SK-N-SH (cell line): ENCODE measurements at regions not wholly inside any gene's neighbourhood (a gene's known extent, or its start where the extent isn't known, plus 50 kb on each side); places are given as distances from the start of the nearest gene placed in this dataset.
A peak's percentile ranks its signal among the peaks of the same experiment; 100 is the strongest.

ENCODE experiments used
- CTCF ChIA-PET: fragments of 300-600, 350-600 bp; formaldehyde crosslinking; extraction: SDS; loops from one replicate; lab custom pipeline; 2021; lab: Yijun Ruan, JAX
- POLR2A ChIA-PET: fragments of 350-600 bp; sonication (Branson Sonifier 250); formaldehyde crosslinking; extraction: SDS; loops from one replicate; lab custom pipeline; 2020; ENCODE audit warnings: antibody characterized with exemption, inconsistent platforms; lab: Yijun Ruan, JAX
- DNase-seq: peaks from one replicate; pipeline ENCODE4 v3.0.0; 2012
- H2AFZ ChIP-seq: fragments of 200-600 bp; sonication (generic); 2 replicates; pipeline ENCODE4 v1.8.1; 2016; ENCODE audit warnings: antibody characterized with exemption, mild to moderate bottlenecking, low read depth
- H3F3A ChIP-seq: fragments of 200-600 bp; sonication (generic); replicated peaks from 2 replicates; pipeline ENCODE3; 2016; ENCODE audit warnings: antibody characterized with exemption, mild to moderate bottlenecking; ENCODE audit not compliant: insufficient read depth
- H3K27ac ChIP-seq, 2 experiments: fragments of 200-500 bp in 1 of 2; fragments of 200-600 bp in 1 of 2; sonication (Bioruptor generic) in 1 of 2; sonication (generic), shearing (Covaris generic) in 1 of 2; 2 replicates each; pipeline versions ENCODE4 v1.5.1 to v1.6.1; 2014 to 2016; ENCODE audit warnings: low read depth in 2 of 2, inconsistent platforms in 1 of 2, low read length in 1 of 2, mild to moderate bottlenecking in 1 of 2, mixed read lengths in 1 of 2
- H3K27me3 ChIP-seq: fragments of 200-600 bp; sonication (generic), shearing (Covaris generic); 2 replicates; pipeline ENCODE4 v1.6.1; 2016; ENCODE audit warnings: mixed run types; ENCODE audit not compliant: insufficient read depth
- H3K36me3 ChIP-seq, 2 experiments: fragments of 200-500 bp in 1 of 2; fragments of 200-600 bp in 1 of 2; sonication (Bioruptor generic) in 1 of 2; sonication (generic) in 1 of 2; replicated peaks in 1 of 2; 2 replicates each; pipeline versions ENCODE3 to v1.5.1; 2014 to 2016; ENCODE audit warnings: low read length in 1 of 2, mild to moderate bottlenecking in 1 of 2; ENCODE audit not compliant: insufficient read depth in 2 of 2, control insufficient read depth in 1 of 2
- H3K4me1 ChIP-seq, 2 experiments: fragments of 200-500 bp in 1 of 2; fragments of 200-600 bp in 1 of 2; sonication (Bioruptor generic) in 1 of 2; sonication (generic), shearing (Covaris generic) in 1 of 2; 2 replicates each; pipeline versions ENCODE4 v1.5.1 to v1.6.1; 2014 to 2016; ENCODE audit warnings: low read depth in 1 of 2, low read length in 1 of 2, mixed run types in 1 of 2; ENCODE audit not compliant: insufficient read depth in 2 of 2, control insufficient read depth in 1 of 2
- H3K4me2 ChIP-seq: fragments of 200-600 bp; sonication (generic), shearing (Covaris generic); 2 replicates; pipeline ENCODE4 v1.6.1; 2017; ENCODE audit warnings: mixed run types
- H3K4me3 ChIP-seq, 2 experiments: fragments of 200-500 bp in 1 of 2; fragments of 200-600 bp in 1 of 2; sonication (Bioruptor generic) in 1 of 2; sonication (generic), shearing (Covaris generic) in 1 of 2; 2 replicates each; pipeline versions ENCODE4 v1.5.1 to v1.8.1; 2014 to 2016; ENCODE audit warnings: low read depth in 2 of 2, inconsistent platforms in 1 of 2, low read length in 1 of 2, mild to moderate bottlenecking in 1 of 2, mixed read lengths in 1 of 2, moderate library complexity in 1 of 2
- H3K79me2 ChIP-seq: fragments of 200-600 bp; sonication (generic); 2 replicates; pipeline ENCODE4 v1.8.1; 2017; ENCODE audit warnings: mild to moderate bottlenecking; ENCODE audit not compliant: insufficient read depth
- H3K9ac ChIP-seq: fragments of 200-600 bp; sonication (generic); 2 replicates; pipeline ENCODE4 v1.6.1; 2017; ENCODE audit warnings: mixed run types
- H3K9me2 ChIP-seq: fragments of 200-600 bp; sonication (generic); 2 replicates; pipeline ENCODE4 v1.6.1; 2017; ENCODE audit warnings: mixed run types
- H3K9me3 ChIP-seq: fragments of 200-600 bp; sonication (generic); 2 replicates; pipeline ENCODE4 v1.6.1; 2017; ENCODE audit warnings: mixed run types, mild to moderate bottlenecking, moderate library complexity
- H4K20me1 ChIP-seq: fragments of 200-600 bp; sonication (generic); 2 replicates; pipeline ENCODE4 v1.6.1; 2017; ENCODE audit warnings: mild to moderate bottlenecking, mixed run types; ENCODE audit not compliant: insufficient read depth
- ELF1 ChIP-seq: IDR thresholded peaks from 2 replicates; pipeline ENCODE4 v1.4.0; 2012
- EZH2phosphoT487 ChIP-seq: fragments of 200-600 bp; sonication (generic); IDR thresholded peaks from 2 replicates; pipeline ENCODE4 v1.6.1; 2017; ENCODE audit warnings: low read depth, mixed run types, mild to moderate bottlenecking, antibody characterized with exemption, moderate library complexity, borderline replicate concordance
- GABPA ChIP-seq: IDR thresholded peaks from 2 replicates; pipeline ENCODE4 v1.4.0; 2012; ENCODE audit warnings: low read depth, mild to moderate bottlenecking
- MXI1 ChIP-seq: IDR thresholded peaks from 2 replicates; pipeline ENCODE4 v1.6.1; 2012; ENCODE audit warnings: mild to moderate bottlenecking, low read depth, low read length, improper control_type of control experiment
- NFIC ChIP-seq: IDR thresholded peaks from 2 replicates; pipeline ENCODE4 v1.4.0; 2012; ENCODE audit warnings: borderline replicate concordance
- POLR2AphosphoS5 ChIP-seq: IDR thresholded peaks from 2 replicates; pipeline ENCODE4 v1.6.1; 2012; ENCODE audit warnings: low read depth, low read length
- RXRA ChIP-seq: IDR thresholded peaks from 2 replicates; pipeline ENCODE4 v1.4.0; 2012; ENCODE audit warnings: low read depth, mild to moderate bottlenecking, borderline replicate concordance
- SIN3A ChIP-seq: IDR thresholded peaks from 2 replicates; pipeline ENCODE4 v1.6.1; 2012; ENCODE audit warnings: low read depth, mild to moderate bottlenecking, low read length, moderate library complexity, borderline replicate concordance
- YY1 ChIP-seq: IDR thresholded peaks from 2 replicates; pipeline ENCODE4 v1.4.0; 2012; ENCODE audit warnings: low read depth, mild to moderate bottlenecking
- WGBS: methylation state at CpG from one replicate; pipeline ENCODE4 v1.1.6; 2017; ENCODE audit warnings: low lambda C conversion rate; 5-methylcytosine and 5-hydroxymethylcytosine counted together
- TF ChIP-seq, protein P1 (sequence below): IDR thresholded peaks from 2 replicates; pipeline ENCODE4 v1.6.1; 2012; ENCODE audit warnings: mild to moderate bottlenecking, low read depth, low read length, moderate library complexity
- TF ChIP-seq, protein P2 (sequence below): fragments of 150-350 bp; IDR thresholded peaks from 2 replicates; pipeline ENCODE4 v1.6.1; 2016; ENCODE audit warnings: mild to moderate bottlenecking, low read depth, low read length

DNA sequence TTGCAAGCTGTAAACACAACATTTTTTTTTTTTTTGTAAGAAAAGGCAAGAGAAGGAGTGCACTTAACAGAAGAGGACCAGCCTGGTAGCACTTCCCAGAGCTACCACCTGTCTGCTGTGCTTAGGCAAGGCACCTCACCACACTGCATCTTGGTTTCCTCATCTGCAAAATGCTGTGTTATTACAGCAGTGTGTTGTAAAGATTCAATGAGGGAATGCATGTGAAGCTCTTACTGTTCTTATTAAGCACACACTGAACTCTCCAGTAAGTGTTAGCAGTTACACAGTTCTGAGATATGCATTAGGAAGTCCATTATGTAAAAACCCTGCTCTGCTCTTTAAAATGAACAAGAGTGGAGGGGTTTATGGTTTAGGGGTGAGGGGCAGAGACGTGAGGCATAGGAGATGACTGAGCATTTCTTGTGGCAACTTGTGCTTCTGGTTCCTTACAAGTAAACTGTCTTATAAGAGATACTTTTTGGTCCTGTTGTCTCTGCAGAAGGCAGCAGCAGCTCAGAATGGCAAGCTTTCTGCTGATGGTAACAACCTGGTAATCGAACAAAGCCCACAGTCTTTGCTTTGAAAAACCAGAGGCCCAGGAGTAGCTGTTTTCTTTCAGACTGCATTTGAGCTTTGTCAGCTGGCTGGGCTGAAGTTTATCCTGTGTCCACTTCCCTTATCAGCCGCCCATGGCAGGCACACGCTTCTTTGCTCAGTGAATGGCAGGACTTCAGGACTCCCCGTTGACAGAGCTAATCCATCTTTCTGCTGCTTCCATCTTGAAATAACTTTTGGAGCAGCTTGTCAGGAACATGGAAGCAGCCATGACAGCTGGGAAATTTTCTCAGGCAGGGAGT lies 98.8 kb upstream of the BMPER start:
- TF ChIP-seq, protein P1, sequence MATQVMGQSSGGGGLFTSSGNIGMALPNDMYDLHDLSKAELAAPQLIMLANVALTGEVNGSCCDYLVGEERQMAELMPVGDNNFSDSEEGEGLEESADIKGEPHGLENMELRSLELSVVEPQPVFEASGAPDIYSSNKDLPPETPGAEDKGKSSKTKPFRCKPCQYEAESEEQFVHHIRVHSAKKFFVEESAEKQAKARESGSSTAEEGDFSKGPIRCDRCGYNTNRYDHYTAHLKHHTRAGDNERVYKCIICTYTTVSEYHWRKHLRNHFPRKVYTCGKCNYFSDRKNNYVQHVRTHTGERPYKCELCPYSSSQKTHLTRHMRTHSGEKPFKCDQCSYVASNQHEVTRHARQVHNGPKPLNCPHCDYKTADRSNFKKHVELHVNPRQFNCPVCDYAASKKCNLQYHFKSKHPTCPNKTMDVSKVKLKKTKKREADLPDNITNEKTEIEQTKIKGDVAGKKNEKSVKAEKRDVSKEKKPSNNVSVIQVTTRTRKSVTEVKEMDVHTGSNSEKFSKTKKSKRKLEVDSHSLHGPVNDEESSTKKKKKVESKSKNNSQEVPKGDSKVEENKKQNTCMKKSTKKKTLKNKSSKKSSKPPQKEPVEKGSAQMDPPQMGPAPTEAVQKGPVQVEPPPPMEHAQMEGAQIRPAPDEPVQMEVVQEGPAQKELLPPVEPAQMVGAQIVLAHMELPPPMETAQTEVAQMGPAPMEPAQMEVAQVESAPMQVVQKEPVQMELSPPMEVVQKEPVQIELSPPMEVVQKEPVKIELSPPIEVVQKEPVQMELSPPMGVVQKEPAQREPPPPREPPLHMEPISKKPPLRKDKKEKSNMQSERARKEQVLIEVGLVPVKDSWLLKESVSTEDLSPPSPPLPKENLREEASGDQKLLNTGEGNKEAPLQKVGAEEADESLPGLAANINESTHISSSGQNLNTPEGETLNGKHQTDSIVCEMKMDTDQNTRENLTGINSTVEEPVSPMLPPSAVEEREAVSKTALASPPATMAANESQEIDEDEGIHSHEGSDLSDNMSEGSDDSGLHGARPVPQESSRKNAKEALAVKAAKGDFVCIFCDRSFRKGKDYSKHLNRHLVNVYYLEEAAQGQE: no peak
- TF ChIP-seq POLR2AphosphoS5 (no peak), SIN3A (no peak), YY1 (0 out of 2 replicates have a peak, but pooled peaks have one; percentile 6), EZH2phosphoT487 (no peak), NFIC (no peak)
- TF ChIP-seq, protein P2, sequence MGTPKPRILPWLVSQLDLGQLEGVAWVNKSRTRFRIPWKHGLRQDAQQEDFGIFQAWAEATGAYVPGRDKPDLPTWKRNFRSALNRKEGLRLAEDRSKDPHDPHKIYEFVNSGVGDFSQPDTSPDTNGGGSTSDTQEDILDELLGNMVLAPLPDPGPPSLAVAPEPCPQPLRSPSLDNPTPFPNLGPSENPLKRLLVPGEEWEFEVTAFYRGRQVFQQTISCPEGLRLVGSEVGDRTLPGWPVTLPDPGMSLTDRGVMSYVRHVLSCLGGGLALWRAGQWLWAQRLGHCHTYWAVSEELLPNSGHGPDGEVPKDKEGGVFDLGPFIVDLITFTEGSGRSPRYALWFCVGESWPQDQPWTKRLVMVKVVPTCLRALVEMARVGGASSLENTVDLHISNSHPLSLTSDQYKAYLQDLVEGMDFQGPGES: no peak
- TF ChIP-seq, all 33 proteins: peak for 1
- Histone ChIP-seq H3K4me3 (no peak overlapping the region), H3K27me3 (no peaks in the 10 kb centered on the region), H3K4me1 (peaks cover 12 to 35% of the 10 kb centered on the region in 2 experiments), H3K4me2 (0 out of 2 replicates have a peak overlapping the region, but pooled peaks have one; percentile 12), H2AFZ (peak overlapping the region; percentile 24; the same call in 1 of the 2 replicates), H3K36me3 (no peaks in the 10 kb centered on the region), H3K9me3 (no peaks in the 10 kb centered on the region), H3K79me2 (no peaks in the 10 kb centered on the region), H3K27ac (peak overlapping the region in 1 of 2 experiments; percentile 28; a peak in 1 of 4 replicates), H3K9ac (peak overlapping the region; percentile 3; the same call in 1 of the 2 replicates), H4K20me1 (no peaks in the 10 kb centered on the region), H3K9me2 (no peaks in the 10 kb centered on the region), H3F3A (peaks cover 14% of the 10 kb centered on the region)
- DNase-seq: no peak
- ChIA-PET POLR2A (no interaction called here), CTCF (interaction anchor here (1.0 to 3.6 kb wide), 18 partner anchors 9 to 350 kb away, joined by 3 to 19 read pairs (median 4); no protein-coding TSS in a partner anchor)
- 82% methylated on average over 5 of the region's 5 CpGs for WGBS

DNA sequence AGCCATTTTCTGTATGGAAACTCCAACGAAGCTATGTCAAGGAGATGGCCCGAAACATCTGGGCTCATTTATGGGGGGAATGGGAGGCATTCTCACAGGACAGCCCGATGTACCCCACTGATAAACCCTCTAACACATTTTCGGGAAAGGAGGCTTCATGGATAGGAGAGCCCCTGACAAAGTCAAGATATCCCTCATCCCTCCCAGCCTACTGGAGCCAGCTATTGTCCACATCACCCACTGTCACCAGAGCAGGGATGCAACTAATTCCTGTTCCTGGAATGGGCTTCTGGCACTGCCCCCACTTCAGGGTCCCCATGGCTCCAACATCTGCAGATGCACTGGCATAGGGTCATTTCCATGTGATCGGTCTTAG lies 98.2 kb upstream of the BMPER start:
- H3K4me3 ChIP-seq: no peak overlapping the region
- peaks cover 12 to 35% of the 10 kb centered on the region in 2 experiments for H3K4me1 ChIP-seq
- DNase-seq: no peak
- peak overlapping the region; percentile 24; the same call in 1 of the 2 replicates for H2AFZ ChIP-seq
- WGBS: 85% methylated on average over 5 of the region's 5 CpGs
- no peak overlapping the region for H3K4me2 ChIP-seq
- peaks cover 14% of the 10 kb centered on the region for H3F3A ChIP-seq
- CTCF ChIA-PET: interaction anchor here (1.0 to 3.6 kb wide), 20 partner anchors 10 to 348 kb away, joined by 3 to 19 read pairs (median 4); no protein-coding TSS in a partner anchor
- TF ChIP-seq GABPA: no peak
- TF ChIP-seq ELF1: no peak
- no peak for TF ChIP-seq RXRA
- no peak for TF ChIP-seq MXI1
- TF ChIP-seq, protein P1: no peak
- TF ChIP-seq, all 33 proteins: peak for 0
- Histone ChIP-seq H4K20me1 (no peaks in the 10 kb centered on the region), H3K9me2 (no peaks in the 10 kb centered on the region), H3K9ac (peak overlapping the region; percentile 57), H3K9me3 (no peaks in the 10 kb centered on the region), H3K79me2 (no peaks in the 10 kb centered on the region), H3K27me3 (no peaks in the 10 kb centered on the region), H3K27ac (peak overlapping the region in 1 of 2 experiments; percentile 84; a peak in 2 of 4 replicates), H3K36me3 (no peaks in the 10 kb centered on the region)
- POLR2A ChIA-PET: no interaction called here
